Hepatocyte (in vitro differentiated cells): ENCODE measurements at regions not wholly inside any gene's neighbourhood (a gene's known extent, or its start where the extent isn't known, plus 50 kb on each side); places are given as distances from the start of the nearest gene placed in this dataset.

Experiments
- DNase-seq: peaks from one replicate; pipeline ENCODE4 v3.0.0-alpha.2; 2016; ENCODE audit warnings: low spot score
- H2AFZ ChIP-seq: fragments of 200-600 bp; sonication (generic); 2 replicates; pipeline ENCODE4 v1.6.0; 2016; ENCODE audit warnings: antibody characterized with exemption, mild to moderate bottlenecking
- H3K27ac ChIP-seq: fragments of 200-600 bp; sonication (generic); 2 replicates; pipeline ENCODE4 v1.5.1; 2016; ENCODE audit warnings: mild to moderate bottlenecking
- H3K27me3 ChIP-seq: fragments of 200-600 bp; sonication (generic); 2 replicates; pipeline ENCODE4 v1.6.1; 2016
- H3K36me3 ChIP-seq: fragments of 200-600 bp; sonication (generic); replicated peaks from 2 replicates; pipeline ENCODE4 v1.5.1; 2016; ENCODE audit warnings: low read depth; ENCODE audit not compliant: insufficient read depth
- H3K4me1 ChIP-seq: fragments of 200-600 bp; sonication (generic); 2 replicates; pipeline ENCODE4 v1.5.1; 2016; ENCODE audit warnings: mild to moderate bottlenecking, moderate library complexity; ENCODE audit not compliant: insufficient read depth
- H3K4me2 ChIP-seq: fragments of 200-600 bp; sonication (generic); 2 replicates; pipeline ENCODE4 v1.6.0; 2016
- H3K4me3 ChIP-seq: fragments of 200-600 bp; sonication (generic); 2 replicates; pipeline ENCODE4 v1.5.1; 2016; ENCODE audit warnings: mild to moderate bottlenecking
- H3K79me2 ChIP-seq: fragments of 200-600 bp; sonication (generic); 2 replicates; pipeline ENCODE4 v1.6.0; 2017; ENCODE audit warnings: mild to moderate bottlenecking
- H3K9me2 ChIP-seq: fragments of 200-600 bp; sonication (generic); replicated peaks from 2 replicates; pipeline ENCODE4 v1.6.0; 2017; ENCODE audit warnings: mild to moderate bottlenecking; ENCODE audit not compliant: insufficient read depth
- H3K9me3 ChIP-seq: fragments of 200-600 bp; sonication (generic); 2 replicates; pipeline ENCODE4 v1.5.1; 2016; ENCODE audit warnings: low read depth, mild to moderate bottlenecking
- H4K20me1 ChIP-seq: fragments of 200-600 bp; sonication (generic); 2 replicates; pipeline ENCODE4 v1.6.0; 2016; ENCODE audit warnings: mild to moderate bottlenecking; ENCODE audit not compliant: insufficient read depth, poor library complexity, severe bottlenecking
- EZH2 ChIP-seq: fragments of 200-600 bp; sonication (generic); IDR thresholded peaks from 2 replicates; pipeline ENCODE4 v1.6.1; 2016; ENCODE audit warnings: antibody characterized with exemption, mild to moderate bottlenecking, borderline replicate concordance
- EZH2phosphoT487 ChIP-seq: fragments of 200-600 bp; sonication (generic); IDR thresholded peaks from one replicate; pipeline ENCODE4 v1.6.1; 2018; ENCODE audit warnings: antibody characterized with exemption, mild to moderate bottlenecking, low read depth, moderate library complexity; ENCODE audit not compliant: unreplicated experiment, severe bottlenecking
- WGBS: methylation state at CpG from one replicate; pipeline ENCODE4 v1.1.6; 2016; ENCODE audit warnings: low lambda C conversion rate; ENCODE audit errors: missing lambda C conversion rate; 5-methylcytosine and 5-hydroxymethylcytosine counted together
- TF ChIP-seq, protein P1 (sequence below): fragments of 200-600 bp; sonication (generic); IDR thresholded peaks from 2 replicates; pipeline ENCODE4 v1.5.1; 2016; ENCODE audit warnings: antibody characterized with exemption, mild to moderate bottlenecking; ENCODE audit not compliant: poor library complexity

DNA sequence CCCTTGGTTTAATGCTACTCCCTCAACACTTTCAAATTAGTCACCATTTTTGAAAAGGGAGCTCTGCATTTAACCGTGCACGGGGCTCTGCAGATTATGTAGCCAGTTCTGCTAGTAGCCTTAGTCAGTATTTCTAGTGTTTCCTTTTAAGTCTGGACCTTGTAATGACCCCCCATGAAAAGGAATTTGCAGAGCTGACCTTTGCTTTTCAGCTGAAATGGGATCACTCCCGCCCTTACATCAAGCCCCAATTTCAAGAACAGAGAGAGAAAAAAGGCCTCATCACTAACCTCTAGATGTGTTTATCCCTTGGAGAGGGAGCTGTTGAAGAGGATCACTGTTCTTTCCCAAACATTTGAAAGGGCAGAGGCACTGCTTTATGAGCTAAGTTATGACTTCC lies 490.7 kb upstream of the BTBD3 start:
- 30% methylated on average over 3 of the region's 3 CpGs for WGBS
- Histone ChIP-seq H2AFZ (no peak overlapping the region), H3K36me3 (no peaks in the 10 kb centered on the region), H4K20me1 (no peaks in the 10 kb centered on the region), H3K4me1 (no peaks in the 10 kb centered on the region), H3K4me2 (no peak overlapping the region), H3K79me2 (no peaks in the 10 kb centered on the region), H3K9me2 (no peaks in the 10 kb centered on the region), H3K27ac (no peak overlapping the region), H3K27me3 (no peaks in the 10 kb centered on the region), H3K4me3 (no peak overlapping the region), H3K9me3 (no peaks in the 10 kb centered on the region)
- TF ChIP-seq EZH2phosphoT487 (no peak), EZH2 (no peak)
- TF ChIP-seq, protein P1, sequence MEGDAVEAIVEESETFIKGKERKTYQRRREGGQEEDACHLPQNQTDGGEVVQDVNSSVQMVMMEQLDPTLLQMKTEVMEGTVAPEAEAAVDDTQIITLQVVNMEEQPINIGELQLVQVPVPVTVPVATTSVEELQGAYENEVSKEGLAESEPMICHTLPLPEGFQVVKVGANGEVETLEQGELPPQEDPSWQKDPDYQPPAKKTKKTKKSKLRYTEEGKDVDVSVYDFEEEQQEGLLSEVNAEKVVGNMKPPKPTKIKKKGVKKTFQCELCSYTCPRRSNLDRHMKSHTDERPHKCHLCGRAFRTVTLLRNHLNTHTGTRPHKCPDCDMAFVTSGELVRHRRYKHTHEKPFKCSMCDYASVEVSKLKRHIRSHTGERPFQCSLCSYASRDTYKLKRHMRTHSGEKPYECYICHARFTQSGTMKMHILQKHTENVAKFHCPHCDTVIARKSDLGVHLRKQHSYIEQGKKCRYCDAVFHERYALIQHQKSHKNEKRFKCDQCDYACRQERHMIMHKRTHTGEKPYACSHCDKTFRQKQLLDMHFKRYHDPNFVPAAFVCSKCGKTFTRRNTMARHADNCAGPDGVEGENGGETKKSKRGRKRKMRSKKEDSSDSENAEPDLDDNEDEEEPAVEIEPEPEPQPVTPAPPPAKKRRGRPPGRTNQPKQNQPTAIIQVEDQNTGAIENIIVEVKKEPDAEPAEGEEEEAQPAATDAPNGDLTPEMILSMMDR = no peak
- no peak for DNase-seq

DNA sequence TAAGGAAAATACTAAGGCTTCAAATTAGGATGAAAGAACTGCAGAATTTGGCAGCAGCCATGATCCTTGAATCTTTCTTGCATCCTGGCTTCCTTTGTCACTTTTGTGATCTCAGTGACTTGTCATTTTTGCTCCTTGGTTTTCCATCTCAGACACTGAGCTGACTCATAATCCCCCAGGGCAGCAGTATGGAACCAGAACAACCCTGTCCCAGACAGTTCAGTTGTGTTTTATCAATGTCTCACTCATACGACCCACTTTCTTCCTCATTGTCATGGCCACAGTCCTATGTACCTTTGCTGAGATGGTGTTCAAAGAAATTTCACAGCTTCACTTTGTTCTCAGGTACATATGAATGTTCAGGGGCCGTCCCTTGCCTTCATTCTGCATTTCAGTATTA lies 488.5 kb upstream of the BTBD3 start:
- H3K9me3 ChIP-seq = no peaks in the 10 kb centered on the region
- no peaks in the 10 kb centered on the region for H3K79me2 ChIP-seq
- no peaks in the 10 kb centered on the region for H3K27me3 ChIP-seq
- no peak overlapping the region for H3K27ac ChIP-seq
- no peak overlapping the region for H3K4me2 ChIP-seq
- H4K20me1 ChIP-seq = no peaks in the 10 kb centered on the region
- no peak for DNase-seq
- WGBS = 83% methylated on average over 2 of the region's 2 CpGs
- no peaks in the 10 kb centered on the region for H3K9me2 ChIP-seq
- TF ChIP-seq, protein P1 = no peak
- no peak for TF ChIP-seq EZH2
- no peak for TF ChIP-seq EZH2phosphoT487
- H3K4me1 ChIP-seq = no peaks in the 10 kb centered on the region
- H2AFZ ChIP-seq = no peak overlapping the region
- H3K36me3 ChIP-seq = no peaks in the 10 kb centered on the region
- H3K4me3 ChIP-seq = no peak overlapping the region

DNA sequence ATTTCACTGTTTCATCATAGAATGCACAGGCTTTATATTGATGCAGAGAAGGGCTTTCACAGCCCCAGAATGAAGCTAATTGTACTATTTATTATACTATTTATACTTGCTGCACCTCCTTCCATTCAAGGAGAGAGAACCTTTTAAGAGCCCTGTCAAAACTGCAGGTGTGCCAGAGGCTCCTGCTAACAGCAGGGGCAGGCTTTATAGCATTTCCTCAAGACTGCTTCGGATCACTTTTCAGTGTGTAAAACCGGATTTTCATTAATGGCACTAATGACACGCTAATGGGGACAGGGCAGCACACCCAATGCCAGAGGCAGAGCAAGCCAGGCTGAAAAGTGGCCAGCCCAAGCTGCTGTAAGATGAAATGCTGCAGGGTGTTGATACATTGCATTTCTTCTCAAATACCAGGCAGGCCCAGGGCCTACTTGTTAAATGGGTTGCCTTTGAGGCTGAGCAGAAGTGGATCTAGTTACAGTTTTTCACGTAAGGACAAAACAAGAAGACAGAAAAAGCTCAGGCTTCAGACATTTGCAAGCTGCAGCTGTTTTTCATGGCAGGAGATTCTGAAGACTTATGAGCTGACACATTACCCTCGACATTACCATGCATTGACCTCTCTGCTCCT lies 487.7 kb upstream of the BTBD3 start:
- no peak overlapping the region for H2AFZ ChIP-seq
- no peaks in the 10 kb centered on the region for H3K36me3 ChIP-seq
- no peaks in the 10 kb centered on the region for H3K9me3 ChIP-seq
- H3K4me1 ChIP-seq = no peaks in the 10 kb centered on the region
- H3K9me2 ChIP-seq = no peaks in the 10 kb centered on the region
- DNase-seq = no peak
- no peaks in the 10 kb centered on the region for H3K79me2 ChIP-seq
- WGBS = 61% methylated on average over 5 of the region's 5 CpGs
- no peak overlapping the region for H3K4me2 ChIP-seq
- H3K27me3 ChIP-seq = no peaks in the 10 kb centered on the region
- no peak overlapping the region for H3K4me3 ChIP-seq
- no peak overlapping the region for H3K27ac ChIP-seq
- H4K20me1 ChIP-seq = no peaks in the 10 kb centered on the region
- TF ChIP-seq, protein P1 = no peak
- TF ChIP-seq EZH2phosphoT487 (no peak), EZH2 (no peak)
